ENCODE measurements at regions not wholly inside any gene's neighbourhood (a gene's known extent, or its start where the extent isn't known, plus 50 kb on each side); places are given as distances from the start of the nearest gene placed in this dataset.
A peak's percentile ranks its signal among the peaks of the same experiment; 100 is the strongest.
"Not testable (repeated sequence)": the region's sequence is repeated elsewhere in the genome, so short reads cannot be mapped to it uniquely, and the experiment has no call there.

DNA sequence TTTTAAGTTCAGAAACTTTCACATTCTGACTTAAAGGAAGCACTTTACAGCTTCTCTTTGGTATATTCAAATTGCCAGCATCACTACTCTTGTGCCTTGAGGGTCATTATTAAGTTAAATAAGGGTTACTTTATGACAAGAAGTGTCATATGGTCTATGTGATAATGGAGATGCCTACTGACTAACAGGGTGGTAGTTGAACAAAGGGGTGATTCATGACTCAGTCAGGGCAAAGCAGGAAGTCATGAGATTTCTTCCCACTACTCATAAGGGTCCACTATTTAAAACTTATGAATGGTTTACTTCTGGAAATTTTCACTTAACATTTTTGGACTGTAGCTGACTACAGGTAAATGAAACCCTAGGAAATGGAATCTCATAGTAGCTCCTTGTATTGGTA is 938.3 kb upstream of the PTPRD start:
- DNase-seq: no peak

GRCh38 chr9:11558043-11558442 is 945.2 kb upstream of the PTPRD start:
- no peak for DNase-seq

- DNase-seq: no peak
Measured at GRCh38 chr9:11559001-11559776, 946.4 kb upstream of the PTPRD start.

DNA sequence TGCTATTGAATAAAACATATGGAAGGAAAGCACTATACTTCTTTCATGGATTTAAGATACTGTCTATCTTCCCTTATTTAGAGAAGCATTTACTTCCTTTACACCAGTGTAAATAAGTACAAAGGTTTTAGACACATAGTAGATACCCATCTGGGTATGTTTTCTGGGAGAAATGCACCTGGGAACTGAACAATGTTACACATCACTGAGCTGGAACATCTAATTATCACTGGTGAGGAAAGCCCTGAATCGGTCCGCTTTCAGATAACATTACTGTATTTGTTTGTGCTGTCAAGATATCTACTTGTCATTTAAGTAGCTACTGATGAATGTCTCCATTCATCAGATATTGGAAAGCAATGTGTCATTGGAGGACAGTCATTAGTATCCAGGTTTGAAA is 964.7 kb upstream of the PTPRD start:
- DNase-seq: no peak

DNA sequence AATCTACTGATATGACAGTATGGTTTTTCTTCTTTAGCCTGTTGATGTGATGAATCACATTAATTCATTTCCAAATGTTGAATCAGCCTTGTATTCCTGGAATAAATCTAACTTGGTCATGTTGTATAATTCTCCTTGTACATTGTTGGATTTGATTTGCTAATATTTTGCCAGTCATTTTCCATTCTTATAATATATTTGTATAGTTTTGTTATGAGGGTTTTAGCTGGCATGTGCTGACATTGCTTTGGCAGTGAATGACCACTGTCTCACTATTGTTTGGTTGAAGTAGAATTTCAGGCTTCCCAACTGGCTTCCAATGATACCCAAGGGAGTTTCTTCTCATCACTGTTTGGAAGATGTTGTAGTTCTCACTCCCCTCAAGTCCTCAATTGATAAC is 983.0 kb upstream of the PTPRD start:
- no peak for DNase-seq

- DNase-seq: no peak
Measured at GRCh38 chr9:11618241-11618805, 1005.5 kb upstream of the PTPRD start.

DNA sequence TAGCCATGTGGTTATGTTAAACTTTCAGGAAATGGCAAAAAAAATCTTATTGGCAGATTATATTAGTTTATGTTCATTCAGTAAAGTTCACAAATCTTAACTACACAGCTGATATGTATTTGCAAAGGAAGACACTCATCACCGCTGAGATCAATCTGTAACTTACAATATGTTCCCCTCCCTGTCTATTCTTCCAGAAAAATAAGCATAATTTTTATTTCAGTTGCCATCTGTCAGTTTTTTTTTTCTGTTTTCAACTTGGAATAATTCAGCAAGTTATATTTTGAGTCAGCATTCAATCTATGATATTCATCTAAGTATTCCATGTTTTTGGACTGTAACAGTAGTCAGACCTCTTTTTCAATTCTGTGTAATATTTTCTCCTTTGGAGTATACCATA is 1019.9 kb upstream of the PTPRD start:
- DNase-seq: no peak

DNA sequence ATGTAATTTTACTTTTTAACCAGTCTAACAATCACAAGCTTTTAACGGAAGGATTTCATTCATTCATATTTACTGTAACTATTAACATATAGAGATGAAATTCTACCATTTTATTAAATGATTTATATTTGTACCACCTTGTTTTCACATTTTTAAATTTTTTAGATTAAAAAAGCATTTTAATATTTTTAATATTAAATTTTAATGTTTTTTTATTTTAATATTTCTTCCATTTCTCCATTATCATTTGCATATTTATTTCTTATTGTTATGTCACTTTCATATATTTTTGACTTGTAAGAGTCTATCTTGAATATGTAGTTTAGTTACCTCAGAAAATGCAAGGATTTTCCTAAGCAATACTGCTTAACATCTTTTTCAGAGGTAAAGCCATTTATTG is 1034.0 kb upstream of the PTPRD start:
- DNase-seq: no peak

DNA sequence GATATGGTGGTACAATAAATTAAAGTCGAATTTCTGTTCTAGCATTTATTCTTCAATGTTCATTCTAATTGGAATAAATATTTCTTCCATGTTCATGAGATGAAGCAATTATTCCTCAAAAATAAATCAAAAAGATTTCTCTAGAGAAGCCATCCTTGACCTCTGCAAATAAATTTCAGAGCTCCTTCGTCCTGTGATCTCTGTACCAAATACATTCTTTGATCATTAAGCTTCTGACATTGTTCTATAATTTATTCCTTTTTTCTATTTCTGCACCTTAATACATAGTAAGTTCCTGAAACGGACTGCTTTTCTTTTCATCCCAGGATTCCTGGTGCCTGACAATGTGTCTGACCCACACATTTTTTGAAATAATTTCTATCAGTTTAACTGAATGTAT is 1039.3 kb upstream of the TYRP1 start:
- DNase-seq: no peak

DNA sequence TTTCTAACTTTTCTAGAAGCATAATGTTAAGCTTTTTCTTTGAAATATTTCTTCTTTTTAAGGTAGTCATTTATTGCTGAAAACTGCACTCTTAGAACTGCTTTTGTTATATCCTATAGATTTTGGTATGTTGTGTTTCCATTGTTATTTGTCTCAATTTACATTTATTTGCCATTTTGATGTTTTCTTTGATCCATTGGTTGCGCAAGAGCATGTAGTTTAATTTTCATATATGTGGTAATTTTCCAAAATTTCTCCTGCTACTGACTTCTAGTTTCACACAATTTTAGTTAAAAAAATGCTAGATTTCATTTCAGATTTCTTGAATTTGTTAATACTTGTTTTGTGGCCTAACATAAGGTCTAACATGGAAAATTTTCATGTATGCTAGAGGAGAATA is 1029.3 kb upstream of the TYRP1 start:
- DNase-seq: no peak

GRCh38 chr9:11676821-11677220 is 1016.4 kb upstream of the TYRP1 start:
- no peak for DNase-seq

- no peak for DNase-seq
Measured at GRCh38 chr9:11686733-11687132, 1006.5 kb upstream of the TYRP1 start.

- DNase-seq: no peak
Measured at GRCh38 chr9:11697126-11697525, 996.1 kb upstream of the TYRP1 start.

DNA sequence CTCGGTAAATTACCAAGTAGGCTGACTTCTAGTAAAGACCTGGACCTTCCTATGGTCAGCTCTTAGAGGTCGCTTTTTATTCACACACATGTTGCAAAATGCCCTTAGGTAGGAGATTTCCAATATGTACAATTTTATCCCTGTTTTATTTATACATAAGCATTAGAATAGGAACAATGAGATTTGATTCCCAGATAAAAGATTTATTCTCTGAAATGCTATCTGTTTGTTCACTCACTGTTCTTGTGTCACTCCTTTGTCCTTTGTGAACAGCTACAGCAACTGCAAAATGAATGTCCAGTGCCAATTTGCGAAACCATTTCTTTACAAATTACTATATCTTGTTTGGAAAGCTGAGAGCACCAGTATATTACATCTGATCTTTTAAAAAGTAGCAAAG is 991.5 kb upstream of the TYRP1 start:
- DNase-seq: peak; percentile 13

DNA sequence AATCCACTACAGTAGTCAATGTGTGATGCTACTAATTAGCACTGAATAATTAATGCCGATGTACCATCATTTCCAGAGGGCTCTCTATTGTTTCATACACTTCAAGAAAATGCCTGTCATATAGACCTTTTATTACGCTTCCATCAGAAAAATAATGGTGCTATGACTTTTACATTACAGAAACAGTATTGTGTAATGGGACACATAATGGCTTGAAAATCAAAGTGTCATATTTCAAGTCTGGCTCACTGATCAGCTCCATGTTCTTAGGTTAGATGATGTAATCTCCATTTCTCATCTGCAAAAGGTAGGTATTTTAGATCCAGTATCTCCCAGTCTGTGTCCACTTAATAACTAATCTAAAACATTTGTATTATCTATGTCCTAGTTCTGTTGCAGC is 990.6 kb upstream of the TYRP1 start:
- no peak for DNase-seq

GRCh38 chr9:11704198-11704597 is 989.0 kb upstream of the TYRP1 start:
- DNase-seq: not testable (repeated sequence)

- DNase-seq: no peak
Measured at GRCh38 chr9:11708899-11709298, 984.3 kb upstream of the TYRP1 start.

DNA sequence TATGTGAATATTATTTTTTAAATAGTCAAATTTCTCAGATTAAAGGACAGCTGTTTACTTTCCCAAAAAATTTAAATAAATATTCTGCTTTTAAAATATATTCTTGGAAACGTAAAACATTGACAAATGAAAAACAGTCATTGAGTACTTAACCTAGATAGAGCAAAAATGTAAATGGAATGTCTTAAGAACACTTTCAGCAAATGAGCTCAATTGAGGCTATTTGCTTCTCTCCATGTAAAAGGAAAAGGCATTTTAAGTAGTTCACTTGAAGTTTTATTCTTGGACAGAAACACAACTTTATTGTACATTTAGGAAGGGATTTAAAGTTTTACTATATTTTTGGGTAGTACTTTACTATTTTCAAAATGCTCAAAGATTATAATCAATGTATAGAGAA is 983.6 kb upstream of the TYRP1 start:
- DNase-seq: no peak

DNA sequence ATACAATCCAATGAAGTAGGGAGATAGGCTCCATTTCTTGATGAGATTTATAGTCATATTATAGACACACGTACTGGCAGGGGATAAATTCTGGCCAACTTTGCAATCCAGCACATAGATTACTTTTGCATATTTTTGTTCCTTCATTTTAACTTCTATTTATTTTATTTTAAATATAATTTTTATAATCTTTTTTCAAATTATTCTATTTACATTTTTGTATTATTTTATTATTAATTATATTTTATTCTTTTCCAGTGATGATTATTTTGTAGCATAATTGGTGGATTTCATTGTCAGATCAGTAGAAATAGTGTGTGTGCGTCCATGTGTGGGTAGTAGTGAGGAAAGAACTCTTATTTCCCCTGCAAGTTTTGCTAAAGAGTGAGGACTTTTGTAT is 980.1 kb upstream of the TYRP1 start:
- no peak for DNase-seq

DNA sequence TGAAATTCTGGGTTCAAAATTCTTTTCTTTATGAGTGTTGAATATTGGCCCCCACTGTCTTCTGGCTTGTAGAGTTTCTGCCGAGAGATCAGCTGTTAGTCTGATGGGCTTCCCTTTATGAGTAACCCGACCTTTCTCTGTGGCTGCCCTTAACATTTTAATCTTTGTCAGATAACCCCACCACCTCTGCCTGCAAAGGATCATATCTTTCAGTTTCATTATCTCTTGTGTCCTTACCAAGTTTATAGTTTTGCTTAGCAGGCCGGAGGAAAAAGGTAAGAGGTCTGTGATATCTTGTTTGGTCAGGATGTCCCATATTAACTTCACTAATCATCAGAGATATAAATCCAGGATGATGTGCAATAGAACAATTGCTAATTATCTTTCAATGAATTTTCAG is 970.2 kb upstream of the TYRP1 start:
- no peak for DNase-seq

- no peak for DNase-seq
Measured at GRCh38 chr9:11726659-11727058, 966.5 kb upstream of the TYRP1 start.

GRCh38 chr9:11735391-11735790 is 957.8 kb upstream of the TYRP1 start:
- no peak for DNase-seq

DNA sequence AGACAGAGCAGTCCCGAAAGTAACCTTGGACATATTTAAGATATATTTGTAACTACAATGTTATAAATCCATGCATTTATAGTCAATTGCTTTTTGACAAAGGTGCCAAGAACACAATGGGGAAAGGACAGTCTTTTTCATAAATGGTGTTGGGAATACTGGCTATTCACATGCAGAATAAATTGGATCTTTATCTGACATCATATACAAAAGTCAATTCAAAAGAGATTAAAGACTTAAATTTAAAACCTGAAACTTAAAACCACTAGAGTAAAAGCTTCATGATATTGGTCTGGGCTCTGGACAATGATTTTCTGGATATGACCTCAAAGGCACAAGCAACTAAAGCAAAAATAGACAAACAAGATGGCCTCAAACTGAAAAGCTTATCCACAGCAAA is 950.7 kb upstream of the TYRP1 start:
- DNase-seq: no peak

- no peak for DNase-seq
Measured at GRCh38 chr9:11743356-11743755, 949.8 kb upstream of the TYRP1 start.

DNA sequence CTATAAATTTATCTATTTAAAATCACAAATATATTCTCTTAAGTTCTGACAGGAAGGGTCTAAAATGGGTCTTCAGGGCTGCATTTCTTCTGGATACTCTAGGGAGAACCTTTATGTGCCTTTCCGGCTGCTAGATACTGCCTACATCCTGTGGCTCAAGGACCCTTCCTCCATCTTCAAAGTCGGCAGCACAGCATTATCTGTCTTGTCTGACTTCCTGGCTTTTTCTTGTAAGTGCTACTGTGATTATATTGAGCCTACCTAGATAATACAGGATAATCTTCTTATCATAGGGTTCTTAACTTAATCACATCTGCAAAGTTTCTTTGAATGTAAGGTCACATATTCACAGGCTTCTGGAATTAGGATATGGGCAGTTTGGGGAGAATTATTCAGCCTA is 943.8 kb upstream of the TYRP1 start:
- DNase-seq: no peak
